GM21423 (cell line): ENCODE measurements at regions not wholly inside any gene's neighbourhood (a gene's known extent, or its start where the extent isn't known, plus 50 kb on each side); places are given as distances from the start of the nearest gene placed in this dataset.

Source experiments
- ATAC-seq: cut with Tn5 transposase; IDR thresholded peaks from one replicate; pipeline ENCODE4 v1.9.1; 2021; ENCODE audit warnings: mild to moderate bottlenecking, moderate library complexity; ENCODE audit not compliant: unreplicated experiment

DNA sequence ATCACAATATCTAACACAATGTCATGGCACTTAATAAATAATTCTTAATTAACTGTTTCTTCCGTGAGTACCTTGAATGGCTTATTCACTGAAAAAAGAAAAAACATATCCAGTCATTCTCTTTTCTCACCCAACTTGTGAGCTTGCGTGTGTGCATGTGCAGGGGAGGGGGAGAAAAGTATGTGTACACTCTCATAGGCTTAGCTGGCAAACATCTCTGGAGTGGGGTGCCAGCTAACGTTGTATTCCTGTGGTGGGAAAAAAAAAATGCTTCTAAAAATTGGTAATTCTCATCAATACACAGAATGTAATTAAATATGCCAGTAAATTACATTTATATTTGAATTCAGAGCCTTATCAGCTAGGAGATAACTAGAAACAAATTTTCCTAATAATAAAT is 291.9 kb upstream of the NOX3 start:
- no peak for ATAC-seq

DNA sequence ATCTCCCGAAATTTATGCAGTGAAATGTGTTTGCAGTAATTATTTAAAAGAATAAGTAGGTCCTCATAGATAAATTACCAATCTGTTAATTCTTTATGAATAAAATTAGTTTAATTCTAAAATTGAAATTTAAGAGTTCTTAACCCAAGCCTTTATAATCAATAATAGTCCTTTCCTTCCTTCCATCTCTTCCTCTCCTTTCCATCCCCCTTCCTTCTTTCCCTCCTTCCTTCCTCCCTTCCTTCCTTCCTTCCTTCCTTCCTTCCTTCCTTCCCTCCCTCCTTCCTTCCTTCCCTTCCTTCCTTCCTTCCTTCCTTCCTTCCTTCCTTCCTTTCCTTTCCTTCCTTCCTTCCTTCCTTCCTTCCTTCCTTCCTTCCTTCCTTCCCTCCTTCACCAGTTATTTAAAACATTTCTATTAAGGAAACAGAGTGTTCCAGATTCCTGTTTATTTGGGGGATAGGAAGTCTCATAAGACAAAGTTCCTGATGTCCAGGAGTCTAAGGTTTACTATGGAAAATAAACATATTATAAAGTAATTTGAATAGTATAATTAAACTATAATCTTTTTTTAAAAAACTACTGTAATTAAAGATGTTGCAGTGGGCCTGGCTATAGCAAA is 285.3 kb upstream of the NOX3 start:
- ATAC-seq: no peak

DNA sequence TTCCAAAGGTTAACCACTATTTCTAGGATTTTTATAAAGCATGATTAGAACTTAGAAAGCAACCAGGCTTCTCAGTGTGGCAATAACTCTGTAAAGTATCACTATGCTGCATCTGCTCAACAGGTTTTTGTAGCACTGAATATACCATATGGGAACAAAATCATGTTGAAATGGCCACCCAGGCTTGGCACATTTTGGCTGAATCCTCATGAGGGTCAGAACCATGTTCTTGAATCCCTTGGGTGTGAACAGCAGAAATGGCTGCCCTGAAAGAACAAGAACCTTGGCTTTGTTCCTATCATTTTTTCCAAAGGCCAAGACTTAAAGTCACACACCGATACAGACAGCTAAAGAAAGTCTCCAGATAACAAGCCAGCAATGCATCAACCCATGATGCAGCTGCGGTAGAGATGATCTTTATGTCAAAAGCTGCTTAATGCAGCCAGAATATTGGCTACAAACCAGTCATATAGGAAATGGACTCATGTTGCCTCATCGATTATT is 283.0 kb upstream of the NOX3 start:
- ATAC-seq: no peak

DNA sequence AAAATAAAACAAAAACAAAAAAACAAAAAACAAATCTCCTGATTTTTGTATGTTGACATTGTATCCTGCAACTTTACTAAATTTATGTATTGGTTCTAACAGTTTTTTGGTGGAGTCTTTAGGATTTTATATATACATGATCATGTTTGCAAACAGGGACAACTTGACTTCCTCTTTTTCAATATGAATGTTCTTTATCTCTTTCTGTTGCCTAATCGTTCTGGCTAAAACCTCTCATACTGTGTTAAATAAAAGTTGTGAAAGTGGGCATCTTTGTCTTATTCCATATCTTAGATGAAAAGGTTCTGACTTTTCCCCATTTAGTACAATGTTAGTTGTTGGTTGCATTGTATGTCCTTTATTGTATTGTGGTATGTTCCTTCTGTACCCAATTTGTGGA is 261.7 kb upstream of the NOX3 start:
- no peak for ATAC-seq

DNA sequence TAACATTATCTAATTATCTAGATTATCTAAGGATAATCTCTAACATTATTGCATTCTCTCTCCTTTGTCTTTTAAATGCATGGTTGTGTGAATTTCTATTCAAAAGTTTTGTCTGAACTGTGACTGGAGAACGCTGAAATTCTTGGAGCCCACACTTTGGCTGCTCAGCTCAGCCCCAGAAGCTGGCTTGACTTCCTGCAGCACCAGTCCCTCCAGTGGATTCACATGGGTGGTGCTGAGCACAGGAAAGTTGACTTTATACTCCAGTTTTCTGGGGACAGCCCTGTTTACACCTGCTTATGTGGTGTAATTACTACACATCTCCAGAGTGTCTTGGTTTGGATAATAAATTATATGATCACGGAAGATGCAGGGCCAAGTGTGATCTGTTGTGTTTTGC is 255.1 kb upstream of the NOX3 start:
- ATAC-seq: no peak

DNA sequence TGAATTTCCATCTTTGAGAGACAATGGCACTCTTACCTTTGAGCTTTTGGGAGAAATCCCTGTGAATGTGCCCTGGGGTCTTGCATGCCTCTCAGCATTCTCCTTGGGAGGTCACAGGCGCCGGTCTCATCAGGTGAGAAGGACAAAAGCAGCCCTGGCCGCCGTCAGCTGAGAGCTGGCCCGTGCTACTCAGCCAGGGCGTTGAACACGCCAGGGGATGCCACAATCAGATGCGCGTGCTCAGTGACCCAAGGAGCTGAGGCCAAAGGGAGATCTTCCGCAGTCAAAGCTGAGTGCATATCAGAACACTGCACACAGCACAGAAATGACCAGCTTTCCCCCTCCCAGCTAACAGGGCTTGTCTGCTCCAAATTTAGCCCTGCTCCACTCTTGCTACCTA is 253.6 kb upstream of the NOX3 start:
- ATAC-seq: no peak

DNA sequence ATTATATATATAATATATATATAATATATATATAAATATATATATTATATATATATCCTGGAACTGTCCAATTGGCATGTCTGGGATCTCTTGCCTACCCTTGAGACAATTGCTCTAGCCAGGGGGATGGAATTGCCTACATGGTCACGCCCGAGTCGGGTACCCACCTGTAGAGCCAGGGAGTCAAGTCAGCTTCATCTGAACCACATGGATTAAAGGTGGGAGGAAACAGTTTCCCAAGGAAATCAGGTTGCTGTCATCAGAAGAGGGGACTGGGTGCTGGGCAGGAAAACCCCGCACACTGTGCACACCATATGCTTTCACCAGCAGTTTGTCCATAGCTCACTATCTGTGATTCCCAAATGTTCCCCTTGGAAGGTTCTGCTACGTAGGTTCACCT is 252.5 kb upstream of the NOX3 start:
- ATAC-seq: no peak

DNA sequence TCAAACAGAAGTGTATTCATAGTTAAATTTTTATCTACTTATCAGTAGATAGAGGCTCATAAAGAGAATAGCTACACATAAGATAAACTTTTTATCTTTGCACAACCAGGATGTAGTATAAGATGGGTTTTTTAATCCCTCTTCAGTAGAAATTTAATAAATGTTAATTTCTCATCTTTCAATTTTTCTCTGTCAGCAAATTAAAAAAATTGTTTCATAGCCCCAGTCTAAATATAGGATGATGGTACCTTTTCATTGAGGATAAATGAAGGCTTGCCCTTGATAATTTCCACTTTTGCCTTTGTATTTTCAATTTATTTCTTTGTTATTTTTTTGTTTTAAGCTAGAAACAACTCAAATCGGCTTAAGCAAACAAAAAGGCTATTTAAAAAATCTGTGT is 251.2 kb upstream of the NOX3 start:
- no peak for ATAC-seq

DNA sequence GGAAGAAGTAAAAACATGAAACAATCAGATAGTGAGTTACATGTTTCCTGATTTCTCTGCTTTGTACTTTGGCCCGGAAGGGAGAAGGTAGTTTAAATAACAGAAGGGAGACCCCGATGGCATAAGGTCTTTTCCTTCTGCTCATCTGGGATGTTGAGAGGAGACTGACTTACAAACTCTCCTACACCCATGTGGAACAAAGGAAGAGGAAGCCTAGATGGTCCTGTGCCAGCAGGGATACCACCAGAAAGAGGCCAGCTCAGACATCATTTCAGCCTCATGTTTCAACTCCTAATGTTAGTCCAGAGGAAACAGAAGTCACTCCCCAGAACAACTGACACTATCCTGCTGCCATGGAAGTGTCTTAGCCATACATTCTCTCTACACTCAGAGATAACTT is 250.7 kb upstream of the NOX3 start:
- ATAC-seq: no peak

DNA sequence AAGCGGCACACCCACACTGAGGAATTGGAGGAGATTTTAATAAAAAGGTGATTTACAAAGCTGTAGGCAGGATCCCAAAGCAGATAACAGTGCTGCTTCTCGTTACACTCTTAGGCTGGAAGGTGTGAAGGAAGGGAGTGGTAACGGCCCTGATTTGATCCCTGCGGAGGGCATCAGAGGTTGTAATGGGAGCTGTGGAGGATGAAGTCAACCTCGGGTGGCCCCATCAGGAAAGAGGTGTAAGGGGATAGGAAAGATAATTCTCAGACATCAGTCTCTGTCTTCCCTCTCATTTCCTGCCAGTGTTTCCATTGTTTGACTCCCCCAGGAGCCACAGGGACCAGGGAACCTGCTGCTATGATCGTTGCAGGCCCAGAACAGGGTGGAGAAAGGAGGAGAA is 245.7 kb upstream of the NOX3 start:
- no peak for ATAC-seq

DNA sequence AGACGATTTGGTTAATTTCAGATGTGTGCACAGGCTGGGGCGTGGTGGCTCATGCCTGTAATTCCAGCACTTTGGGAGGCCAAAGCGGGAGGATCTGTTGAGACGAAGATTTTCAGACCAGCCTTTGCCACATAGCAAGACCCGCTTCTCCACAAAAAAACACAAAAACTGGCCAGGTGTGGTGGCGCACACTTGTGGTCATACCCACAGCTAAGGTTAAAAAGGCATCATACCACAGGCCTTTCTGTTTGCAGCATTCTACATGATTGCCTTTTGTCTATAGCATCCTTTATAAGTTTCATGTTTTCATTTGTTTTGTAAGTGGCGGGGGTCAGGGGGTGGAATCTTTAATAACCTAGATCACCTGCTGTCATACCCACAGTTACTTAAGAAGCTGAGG is 239.9 kb upstream of the NOX3 start:
- ATAC-seq: no peak

DNA sequence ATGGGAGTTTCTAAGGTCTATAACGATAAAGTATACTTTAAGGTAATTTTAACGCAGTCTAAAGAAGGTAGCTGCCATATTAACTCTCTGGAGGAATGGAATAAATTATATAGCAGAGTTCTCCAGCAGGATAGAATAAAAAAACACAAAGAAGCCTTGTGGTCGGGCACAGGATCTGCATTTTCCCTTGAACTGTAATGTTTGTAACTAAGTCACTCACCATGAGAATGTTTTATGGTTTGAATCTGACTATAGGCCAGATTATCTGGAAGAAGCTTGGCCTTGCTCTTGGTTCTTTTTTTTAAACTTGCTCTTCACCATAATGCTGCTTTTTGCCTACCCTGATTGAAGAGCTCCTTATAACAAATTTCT is 238.8 kb upstream of the NOX3 start:
- no peak for ATAC-seq

DNA sequence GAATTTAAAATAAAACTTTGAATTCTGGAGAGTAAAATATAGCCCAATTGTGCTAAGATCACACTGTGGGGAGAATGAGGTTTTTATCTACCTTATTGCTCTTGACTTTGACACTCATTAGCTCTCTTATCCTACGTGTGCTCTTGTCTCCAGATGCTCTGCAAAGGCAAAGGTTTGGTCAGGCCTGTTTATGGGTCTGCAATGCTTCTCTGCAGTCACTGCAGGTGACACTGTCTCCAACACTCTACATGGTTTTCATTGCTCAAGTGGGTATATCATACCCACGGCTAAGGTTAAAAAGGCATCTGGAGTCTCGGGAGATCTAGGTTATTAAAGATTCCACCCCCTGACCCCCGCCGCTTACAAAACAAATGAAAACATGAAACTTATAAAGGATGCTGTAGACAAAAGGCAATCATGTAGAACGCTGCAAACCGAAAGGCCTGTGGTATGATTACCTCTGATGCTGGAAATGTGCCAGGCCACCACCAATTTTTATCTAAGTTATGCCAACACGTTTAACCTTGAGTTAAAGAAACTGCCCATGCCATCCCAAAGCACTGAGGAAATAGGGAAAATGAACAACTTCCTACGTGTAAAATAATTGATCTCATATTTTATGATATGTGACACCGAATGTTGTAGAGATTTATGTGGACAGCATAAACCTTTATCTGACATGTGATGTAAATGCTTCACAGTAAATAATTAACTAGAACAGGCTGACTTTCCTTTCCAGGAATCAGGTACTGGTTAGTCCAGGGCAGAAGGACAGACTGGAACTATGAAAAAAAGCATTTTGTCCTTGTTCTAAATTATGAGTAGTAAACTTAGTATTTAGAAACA is 238.2 kb upstream of the NOX3 start:
- no peak for ATAC-seq

DNA sequence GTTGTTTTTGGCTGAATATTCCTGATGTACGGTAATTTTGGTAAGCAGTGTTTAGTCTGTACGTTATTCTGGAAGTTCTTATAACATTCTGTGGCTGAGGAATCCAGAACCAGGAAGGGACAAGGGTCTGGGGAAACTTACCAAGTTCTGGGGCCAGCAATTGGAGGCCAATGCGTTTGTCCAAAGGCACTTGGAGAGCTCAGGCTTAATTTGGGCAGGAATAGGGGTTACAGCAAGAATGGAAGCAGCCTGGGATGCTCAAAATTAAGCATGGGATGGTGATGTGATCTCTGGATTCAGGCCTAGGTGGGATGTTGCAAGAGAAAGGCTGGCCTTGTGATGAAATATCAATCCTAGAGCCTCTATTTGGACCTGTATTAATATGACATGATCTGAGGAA is 235.2 kb upstream of the NOX3 start:
- no peak for ATAC-seq

DNA sequence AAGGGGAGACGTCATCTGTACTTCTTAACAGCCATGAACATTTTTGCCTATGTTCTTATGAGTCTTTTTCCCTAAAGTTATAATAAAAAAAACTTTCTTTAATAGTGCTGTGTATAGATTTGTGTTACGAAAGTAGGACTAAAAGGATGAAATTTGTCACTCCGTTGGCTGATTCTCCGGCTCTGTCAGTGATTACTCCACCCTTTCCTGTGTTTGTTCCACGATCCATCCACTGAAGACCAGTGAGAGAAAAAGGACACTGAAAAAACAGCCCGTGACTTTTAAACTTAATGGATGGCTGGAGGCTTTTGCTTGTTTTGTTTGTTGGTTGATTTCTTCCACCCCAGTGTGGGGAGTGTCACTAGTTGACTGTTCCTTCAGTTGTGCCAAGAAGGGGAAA is 232.0 kb upstream of the NOX3 start:
- ATAC-seq: no peak

DNA sequence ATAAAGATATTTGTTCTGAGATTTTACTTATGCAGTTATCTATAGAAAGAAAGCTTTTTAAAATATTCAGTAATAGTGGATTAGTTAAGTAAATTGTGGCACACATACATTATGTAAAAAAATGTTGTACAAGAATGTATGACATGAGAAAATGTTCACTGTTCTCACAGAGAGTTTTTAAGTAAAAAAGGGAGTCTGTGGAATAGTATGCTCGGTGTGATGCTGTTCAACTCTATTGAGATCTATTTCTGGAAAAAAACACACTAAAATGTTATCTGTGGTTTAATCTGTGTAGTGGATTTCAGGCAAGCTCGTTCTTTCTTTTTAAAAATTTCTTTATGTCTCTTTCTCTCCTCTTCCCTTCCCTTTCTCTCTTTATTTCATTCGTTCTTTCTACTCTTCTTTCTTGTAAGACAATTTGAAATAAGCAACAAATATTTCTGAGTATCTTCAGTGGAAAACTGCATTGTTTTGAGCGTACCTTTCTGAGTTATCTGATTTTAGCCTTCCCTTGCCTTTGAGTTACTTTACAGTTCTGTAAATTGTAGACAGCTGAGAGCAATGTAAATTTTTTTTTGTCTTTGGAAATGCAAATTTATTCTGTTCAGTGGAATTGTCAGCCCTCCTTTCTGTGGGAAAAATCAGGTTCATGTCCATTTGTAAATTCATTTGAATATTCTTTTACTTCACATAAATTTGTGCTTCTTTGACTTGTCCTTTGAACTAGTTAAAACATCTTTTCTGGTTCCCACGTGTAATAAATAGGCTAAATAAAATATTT is 229.0 kb upstream of the NOX3 start:
- ATAC-seq: no peak

DNA sequence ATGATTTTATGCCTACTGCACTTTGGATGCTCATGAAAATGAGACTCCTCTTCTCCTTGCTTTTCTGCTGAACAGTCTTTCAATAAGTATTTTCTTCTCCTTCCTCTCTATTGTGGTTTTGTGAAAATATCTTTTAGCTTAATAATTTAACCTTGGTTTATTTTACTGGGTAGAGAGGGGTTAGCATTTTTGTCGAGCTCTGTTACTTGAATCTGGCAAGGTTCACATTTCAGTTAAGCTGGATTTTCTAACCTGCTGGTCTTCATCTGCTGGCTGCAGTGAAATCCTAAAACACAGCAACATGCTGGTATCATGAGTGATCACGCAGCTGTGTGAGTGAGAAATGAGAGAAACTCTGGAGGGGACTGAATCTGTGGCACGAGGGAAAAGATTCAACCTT is 222.7 kb upstream of the NOX3 start:
- no peak for ATAC-seq

DNA sequence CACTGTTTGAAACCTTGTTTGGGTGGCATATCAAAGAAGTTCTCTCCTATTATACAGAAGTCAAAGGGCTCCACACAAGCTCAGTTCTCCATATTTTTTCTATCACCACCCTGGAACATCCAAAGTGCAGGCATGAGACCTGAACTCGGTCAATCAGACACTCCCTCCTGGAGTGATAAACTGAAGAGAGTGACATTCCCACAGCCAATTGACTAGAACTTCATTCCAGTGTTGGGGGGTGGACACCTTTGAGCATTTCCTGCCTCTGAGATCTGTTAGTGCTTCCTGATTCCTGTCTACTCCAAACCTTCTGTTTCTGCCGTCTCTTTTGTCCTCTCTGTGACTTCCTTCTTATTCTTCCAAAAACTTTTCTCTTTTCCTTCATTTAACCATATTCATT is 220.7 kb upstream of the NOX3 start:
- no peak for ATAC-seq

DNA sequence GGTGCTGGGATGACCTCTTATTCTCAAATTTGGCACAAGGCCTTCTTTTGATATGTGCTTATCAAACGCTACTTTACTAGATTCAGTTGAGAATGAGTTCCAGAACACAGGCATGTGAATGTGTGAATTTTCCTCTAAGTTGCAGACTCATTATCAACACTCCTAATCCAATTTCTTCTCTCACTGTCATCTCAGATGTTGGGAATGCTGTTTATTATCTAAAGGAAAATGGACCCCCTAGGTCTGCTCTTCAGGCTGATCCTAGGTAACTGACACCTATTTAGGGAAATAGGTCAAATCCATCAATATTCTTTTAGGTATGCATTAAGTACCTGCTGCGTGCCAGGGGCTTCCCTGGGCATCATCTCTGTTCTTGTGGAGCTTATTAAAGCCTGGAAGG is 215.0 kb upstream of the NOX3 start:
- no peak for ATAC-seq

DNA sequence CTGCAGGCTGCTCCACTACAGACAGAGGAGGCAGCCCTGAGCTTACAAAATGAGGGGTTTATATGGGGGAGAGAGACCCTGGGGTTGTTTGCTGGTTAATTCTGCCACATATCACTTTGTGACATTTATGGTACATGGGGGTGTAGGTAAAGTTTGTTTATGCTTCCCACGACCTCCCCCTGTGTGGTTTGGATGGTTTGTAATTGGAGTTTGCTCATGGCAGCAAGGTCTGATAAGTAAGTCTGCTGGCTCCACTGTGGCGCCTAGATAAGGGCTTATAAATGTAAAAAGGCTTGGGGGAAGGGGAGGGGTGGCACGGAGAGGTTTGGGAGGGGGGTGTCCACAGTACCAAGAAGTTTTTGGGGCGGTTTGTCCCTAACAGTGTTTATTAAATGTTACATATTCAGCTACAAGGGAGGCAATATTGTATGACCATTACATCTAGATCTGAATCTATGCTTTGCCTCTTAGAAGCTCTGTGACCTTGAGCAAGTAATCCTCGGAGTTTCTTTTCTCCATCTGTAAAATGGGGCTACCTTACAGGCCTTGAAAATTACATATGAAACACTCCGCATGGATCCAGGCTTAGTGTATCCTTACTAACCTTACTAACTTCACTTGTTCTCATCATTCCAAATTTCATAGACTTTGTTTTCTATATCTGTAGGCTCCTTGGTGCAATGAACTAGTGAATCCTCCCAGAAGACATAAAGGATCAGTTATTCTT is 204.8 kb upstream of the NOX3 start:
- ATAC-seq: no peak

DNA sequence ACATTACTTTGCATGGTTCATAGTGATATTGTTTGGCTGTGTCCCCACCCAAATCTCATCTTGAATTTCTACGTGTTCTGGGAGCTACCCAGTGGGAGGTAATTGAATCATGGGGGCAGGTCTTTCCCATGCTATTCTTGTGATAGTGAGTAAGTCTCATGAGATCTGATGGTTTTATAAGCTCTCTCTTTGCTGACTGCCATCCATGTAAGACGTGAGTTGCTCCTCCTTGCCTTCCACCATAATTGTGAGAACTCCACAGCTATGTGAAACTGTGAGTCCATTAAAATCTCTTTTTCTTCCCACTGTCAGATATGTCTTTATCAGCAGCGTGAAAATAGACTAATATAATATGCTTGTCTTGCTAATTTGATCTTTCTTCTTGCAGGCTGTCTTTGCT is 200.4 kb upstream of the NOX3 start:
- ATAC-seq: no peak
